HG02759 (cell line): ENCODE measurements at regions not wholly inside any gene's neighbourhood (a gene's known extent, or its start where the extent isn't known, plus 50 kb on each side); places are given as distances from the start of the nearest gene placed in this dataset.
A peak's percentile ranks its signal among the peaks of the same experiment; 100 is the strongest.

Experiments
- ATAC-seq: cut with Tn5 transposase; IDR thresholded peaks from one replicate; pipeline ENCODE4 v1.9.1; 2021; ENCODE audit warnings: mild to moderate bottlenecking, moderate library complexity; ENCODE audit not compliant: unreplicated experiment

DNA sequence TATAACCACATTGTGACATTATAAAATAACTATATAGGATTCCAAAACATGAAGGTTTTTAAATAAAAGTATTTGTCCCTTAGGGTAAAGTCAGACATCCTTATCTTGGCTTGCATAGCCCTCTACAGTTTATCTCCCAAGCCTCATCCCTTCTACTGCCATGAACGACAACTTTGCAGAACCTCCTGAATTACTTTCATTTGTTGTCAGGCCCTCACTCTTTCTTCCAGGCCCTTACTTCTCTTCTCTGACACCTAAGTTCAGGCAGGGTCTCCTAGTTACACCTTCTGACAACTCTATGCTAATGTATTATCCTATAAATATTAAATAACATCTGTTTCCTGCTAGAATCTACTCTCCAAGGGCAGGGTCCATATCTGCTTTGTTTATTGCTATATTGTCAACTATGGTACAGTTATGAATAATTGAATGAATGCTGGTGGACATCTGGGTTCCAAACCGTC is 115.7 kb upstream of the MDM1 start:
- ATAC-seq: no peak

DNA sequence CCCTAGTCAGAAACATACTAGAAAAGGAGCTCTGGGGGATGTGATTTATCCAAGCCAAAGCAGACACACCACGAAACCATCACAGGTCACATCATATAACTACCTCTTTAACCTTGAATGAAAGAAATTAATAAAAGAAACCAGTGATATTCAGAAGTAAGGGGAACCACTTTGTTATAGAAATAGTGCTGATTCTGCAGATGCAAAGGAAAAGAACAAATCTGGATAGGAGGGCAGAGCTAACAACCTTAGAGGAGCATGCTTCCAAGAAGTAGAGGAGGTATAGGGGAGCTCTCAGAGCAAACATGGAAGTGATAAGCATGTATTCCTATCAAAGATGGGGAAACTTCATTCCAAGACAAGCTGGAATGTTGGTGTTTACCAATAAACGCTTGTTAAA is 117.0 kb upstream of the MDM1 start:
- no peak for ATAC-seq

DNA sequence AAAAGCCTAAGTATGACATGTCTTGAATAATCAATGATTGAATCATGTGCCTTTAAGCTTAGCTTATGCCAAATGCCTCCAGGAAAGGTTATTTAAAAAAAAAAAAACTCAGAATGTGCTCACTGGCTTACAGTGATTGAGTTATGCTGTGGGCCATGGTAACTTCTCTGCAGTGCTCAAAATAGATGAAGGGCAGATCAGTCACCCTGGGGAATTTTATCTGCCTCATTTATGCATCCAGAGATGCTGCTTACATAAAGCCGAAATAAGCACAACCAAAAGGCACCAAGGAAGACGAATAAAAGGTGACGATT is 118.7 kb upstream of the MDM1 start:
- ATAC-seq: no peak

- ATAC-seq: peak; percentile 74
Measured at GRCh38 chr12:68451261-68452077, 119.3 kb upstream of the MDM1 start.

DNA sequence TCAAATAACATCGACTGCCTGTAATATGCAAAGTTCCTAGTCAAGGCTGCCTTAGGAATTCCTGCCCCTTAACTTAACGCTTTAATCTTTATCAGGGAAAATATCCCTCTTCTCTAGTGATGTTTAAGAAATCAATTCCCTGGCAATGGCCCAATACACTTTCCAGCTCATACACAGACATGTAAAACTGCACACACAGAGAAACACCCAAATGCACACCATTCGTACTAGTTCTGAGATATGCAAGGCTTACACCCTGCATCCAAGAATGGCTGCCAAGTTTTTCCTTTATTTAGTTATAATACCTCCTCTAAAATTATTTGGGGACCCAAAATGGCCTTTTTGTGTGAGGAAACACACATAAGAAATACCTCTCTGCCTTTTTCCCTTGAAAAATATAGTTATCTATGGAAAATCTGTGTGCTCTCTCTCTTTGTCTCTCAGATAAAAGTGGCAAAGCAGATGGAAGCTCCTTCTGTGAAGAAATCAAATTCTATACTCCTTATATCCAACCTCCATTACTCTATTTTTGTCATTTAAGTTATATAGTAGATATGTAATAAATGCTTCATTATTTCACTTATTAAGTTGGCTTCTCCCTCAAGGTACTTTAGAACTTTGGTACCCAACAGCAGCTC is 120.0 kb upstream of the MDM1 start:
- ATAC-seq: no peak

DNA sequence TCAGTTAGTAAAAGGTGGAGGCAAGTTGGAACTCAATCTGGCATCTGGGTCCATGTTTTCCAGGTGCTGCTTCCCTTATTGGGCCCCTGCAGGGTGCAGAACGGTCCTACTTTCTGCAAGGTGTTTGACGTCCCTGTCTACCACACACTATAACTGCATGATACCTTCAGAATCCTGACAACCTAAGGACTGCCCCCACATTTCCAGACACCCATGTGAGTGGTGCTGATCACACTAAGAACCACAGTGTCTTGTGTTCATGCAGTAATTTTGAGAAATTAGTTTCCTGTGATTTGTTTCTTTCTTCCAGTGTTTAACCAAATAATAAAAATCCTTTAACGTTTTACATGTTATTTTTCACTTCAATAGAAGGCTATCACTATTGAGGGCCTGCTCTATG is 121.1 kb upstream of the MDM1 start:
- ATAC-seq: no peak

- no peak for ATAC-seq
Measured at GRCh38 chr12:68453876-68454275, 121.7 kb upstream of the MDM1 start.

GRCh38 chr12:68454892-68455291 is 122.7 kb upstream of the MDM1 start:
- ATAC-seq: no peak

- ATAC-seq: no peak
Measured at GRCh38 chr12:68455691-68456345, 123.7 kb upstream of the MDM1 start.

- no peak for ATAC-seq
Measured at GRCh38 chr12:68458866-68459265, 126.7 kb upstream of the MDM1 start.

DNA sequence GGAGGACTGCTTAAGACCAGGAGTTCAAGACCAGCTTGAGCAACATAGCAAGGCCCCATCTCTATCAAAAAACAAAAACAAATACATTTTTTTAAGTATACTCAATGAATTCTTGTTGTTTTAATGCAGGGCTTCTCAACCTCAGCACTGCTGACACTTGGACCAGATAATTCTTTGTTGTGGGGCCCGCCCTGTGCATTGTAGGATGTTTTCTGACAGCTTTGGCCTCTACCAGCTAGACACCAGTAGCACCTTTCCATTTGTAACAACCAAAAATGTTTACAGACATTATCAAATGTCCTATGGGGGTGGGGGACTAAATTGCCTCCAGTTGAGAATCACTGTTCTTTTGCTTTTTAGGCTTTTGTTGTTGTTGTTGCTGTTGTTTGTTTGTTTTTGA is 128.1 kb upstream of the MDM1 start:
- no peak for ATAC-seq

GRCh38 chr12:68461645-68462044 is 129.5 kb upstream of the MDM1 start:
- ATAC-seq: no peak

DNA sequence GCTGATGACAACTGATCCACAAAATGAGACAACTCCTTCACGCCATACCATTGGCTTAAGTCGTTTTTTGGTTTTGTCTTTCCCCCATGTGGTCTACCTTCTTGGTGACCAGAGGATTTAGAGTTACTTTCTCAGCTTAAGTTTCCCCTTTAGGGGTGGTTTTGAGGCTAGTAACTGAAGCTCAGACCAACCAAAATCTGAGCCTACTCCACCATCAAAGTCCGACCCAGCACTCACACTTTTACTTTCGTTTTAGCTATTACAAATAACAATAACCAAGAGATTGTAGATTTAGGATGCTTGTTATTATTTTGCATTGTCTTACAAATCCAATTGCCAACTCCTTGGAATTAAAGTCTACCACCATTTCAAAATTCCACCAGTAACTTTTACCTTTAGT is 130.6 kb upstream of the MDM1 start:
- no peak for ATAC-seq

DNA sequence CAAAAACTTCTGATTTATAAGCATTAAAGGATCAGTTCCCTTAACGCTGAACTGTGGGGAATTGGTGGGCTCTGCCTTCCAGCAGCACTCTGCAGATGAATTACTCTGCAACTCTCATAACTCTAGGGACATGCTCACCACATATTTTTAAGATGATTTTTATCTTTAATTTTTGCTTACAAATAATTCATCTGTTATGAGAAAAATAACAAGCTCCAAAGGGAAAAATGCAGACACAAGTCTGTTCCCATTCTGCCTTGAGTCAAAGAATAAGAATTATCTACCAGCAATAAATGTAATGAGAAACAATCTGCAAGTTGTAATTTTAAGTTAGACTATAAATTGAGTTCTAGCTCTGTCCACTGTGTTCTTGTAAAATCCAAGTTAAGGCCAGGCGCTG is 133.1 kb upstream of the MDM1 start:
- ATAC-seq: no peak

DNA sequence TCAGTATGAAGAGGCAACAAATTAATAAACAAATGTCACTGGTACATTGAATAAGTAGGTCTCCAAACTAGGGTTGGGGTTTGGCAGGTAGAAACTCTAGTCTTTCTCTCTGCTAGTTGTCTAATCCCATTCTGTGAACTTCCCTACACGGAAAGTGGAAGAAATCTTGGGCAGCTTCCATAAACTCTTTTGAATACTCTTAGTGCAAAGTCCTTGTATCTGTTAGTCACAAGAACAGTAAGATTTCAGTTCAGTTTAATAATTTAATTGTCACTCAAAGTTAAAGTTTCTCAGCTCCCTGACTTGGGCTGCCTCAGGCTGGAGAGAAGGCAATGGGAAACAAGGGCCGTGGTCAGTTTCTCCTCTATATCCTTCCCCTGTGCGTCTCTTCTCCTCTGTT is 135.4 kb upstream of the MDM1 start:
- ATAC-seq: no peak

- ATAC-seq: no peak
Measured at GRCh38 chr12:68468036-68468435, 135.9 kb upstream of the MDM1 start.

- no peak for ATAC-seq
Measured at GRCh38 chr12:68469113-68469512, 137.0 kb upstream of the MDM1 start.

DNA sequence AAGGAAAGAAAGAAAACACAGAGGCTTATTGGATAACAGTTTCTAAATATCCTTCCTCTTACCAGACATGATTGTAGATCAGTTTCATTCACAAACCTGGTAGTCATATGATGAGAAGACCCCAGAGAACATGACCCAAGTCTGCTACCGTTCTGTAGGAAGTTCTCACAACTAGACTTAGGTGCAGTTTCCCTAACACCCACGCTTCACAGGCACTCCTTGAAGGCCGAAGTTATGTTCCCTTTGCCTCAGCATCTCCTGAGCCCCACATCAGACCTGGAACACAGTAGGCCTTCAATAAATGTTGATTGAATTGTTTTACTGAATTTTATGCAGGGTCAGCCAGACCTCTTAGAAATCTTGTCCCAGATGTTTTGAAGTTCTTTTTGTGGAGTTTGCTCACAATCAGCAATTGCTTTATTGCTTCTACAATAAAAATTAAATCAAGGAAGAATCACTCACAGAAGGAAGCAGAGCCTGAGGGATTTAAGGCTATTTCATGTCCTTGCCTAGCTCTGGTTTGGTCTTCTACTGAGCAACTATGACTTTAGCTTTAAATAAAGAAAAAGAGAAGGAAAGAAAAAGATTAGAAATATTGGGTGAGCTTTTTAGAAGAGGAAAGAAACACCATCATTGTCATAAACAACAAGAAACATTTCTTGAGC is 138.6 kb upstream of the MDM1 start:
- ATAC-seq: no peak

- ATAC-seq: no peak
Measured at GRCh38 chr12:68474467-68475204, 136.1 kb upstream of the RAP1B start.

GRCh38 chr12:68476794-68477193 is 133.9 kb upstream of the RAP1B start:
- no peak for ATAC-seq

GRCh38 chr12:68477261-68477772 is 133.4 kb upstream of the RAP1B start:
- ATAC-seq: no peak
